T-helper 1 cell (primary cell): ENCODE measurements at regions not wholly inside any gene's neighbourhood (a gene's known extent, or its start where the extent isn't known, plus 50 kb on each side); places are given as distances from the start of the nearest gene placed in this dataset.
"Not testable (repeated sequence)": the region's sequence is repeated elsewhere in the genome, so short reads cannot be mapped to it uniquely, and the experiment has no call there.

Experiments used
- DNase-seq, 5 donors: peaks; one replicate each; pipeline ENCODE4 v3.0.0-alpha.2; 2012 to 2020

DNA sequence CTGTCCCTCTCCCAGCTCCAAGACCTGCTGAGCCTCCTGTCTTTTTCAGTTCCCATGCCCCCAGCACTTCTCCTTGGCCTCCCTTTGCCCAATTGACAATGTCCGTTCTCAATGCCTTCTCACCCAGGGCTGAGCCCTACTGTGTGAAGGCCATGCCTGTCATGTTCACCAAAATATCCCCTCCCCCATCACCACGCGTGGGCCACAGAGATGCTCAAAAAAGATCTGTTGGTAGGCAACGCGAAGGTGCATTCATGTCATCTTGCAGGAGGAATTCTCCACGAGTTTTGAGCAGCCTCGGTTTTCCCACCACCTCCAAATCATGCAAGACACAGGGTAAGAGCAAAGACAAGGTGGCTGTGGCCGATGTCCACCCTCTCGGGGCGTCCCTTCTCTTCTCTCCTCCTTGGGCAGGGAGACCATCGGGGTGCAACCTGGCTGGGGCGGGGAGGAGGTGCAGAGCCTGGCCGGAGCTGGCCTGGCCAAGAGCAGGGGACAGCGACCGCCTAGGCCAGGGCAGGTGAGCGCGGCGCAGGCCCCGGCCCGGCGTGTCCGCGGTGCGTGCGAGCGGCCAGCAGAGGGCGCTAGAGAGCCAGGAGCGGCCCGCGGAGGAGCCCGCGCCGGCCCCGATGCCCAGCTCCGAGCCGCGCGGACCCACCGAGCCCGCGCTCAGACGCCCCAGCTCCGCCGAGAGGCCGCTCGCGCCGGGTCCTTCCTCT, 56.3 kb upstream of the KRTAP5-11 start:
- peak; percentile 26 to 61 (median 39) for DNase-seq

DNA sequence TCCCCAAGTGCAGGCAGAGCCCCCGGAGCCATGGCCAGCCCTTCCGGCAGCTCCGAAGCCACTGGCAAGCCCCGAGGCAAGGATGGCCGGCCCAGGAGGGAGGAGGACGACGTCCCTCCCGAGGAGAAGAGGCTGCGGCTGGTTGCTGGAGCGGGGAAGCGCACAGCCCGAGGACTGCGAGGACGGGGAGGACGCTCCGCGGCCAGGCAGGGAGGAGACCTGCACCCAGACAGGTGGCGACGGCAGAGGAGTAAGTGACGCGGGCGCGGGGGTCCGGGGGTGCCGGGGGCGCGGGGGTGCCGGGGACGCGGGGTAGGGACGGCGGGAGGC, 56.8 kb upstream of the KRTAP5-11 start:
- DNase-seq: not testable (repeated sequence)

DNA sequence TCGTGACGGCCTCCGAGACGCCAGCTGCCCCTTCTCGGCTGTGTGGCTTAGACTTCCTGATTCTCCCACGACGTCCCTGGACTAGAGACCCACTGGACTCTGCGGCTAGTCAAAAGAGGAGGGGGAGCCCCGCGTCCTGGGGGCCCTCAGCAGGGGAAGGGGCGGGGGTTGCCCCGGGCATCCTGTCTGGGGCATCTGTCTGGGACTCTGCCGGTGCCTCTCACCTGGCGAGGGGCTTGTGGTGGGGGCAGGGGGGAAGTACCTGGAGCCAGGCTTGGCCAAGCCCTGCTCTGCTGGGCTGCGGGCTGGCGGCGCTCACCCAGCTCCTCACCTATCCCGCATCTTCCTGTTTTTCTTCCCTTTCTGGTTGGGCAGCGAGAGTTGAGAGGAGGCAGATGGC, 57.2 kb upstream of the KRTAP5-11 start:
- DNase-seq: not testable (repeated sequence)

DNA sequence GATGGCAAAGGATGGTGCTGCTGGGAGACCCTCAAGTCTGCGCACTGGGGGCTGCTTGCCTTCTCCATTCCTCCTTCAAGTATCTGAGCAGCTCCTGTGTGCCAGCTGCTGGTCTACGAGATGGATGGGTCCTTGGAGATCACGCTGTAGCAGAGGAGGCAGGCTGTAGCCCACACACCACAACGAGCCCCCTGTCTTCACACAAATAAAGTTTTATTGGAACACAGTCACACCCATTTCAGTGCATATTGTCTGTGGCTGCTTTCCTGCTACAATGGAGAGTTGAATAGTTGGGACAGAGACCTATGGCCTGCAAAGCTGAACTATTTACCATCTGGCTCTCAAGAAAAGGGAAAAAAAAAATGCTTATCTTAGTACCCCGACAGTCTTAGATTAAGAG, 64.4 kb upstream of the KRTAP5-11 start:
- DNase-seq: not testable (repeated sequence)

DNA sequence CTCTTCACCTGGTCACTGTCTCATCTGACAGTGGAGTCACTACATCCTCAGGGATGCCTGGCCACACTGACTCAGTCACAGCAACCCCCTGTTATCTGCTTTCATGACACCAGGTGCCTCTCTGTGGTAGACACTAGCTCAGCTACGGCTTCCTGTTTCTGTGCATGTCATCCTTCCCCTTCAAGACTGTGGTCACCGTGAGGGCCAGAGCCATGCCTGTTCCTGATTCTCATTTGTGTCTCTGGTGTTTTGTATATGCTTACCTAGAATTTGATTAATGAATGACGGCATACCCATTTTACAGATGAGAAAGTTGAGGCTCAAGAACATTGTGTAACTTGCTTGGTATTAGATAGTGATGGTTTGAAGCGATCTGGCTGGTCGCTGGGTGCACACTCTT, 70.3 kb upstream of the KRTAP5-11 start:
- not testable (repeated sequence) for DNase-seq

DNA sequence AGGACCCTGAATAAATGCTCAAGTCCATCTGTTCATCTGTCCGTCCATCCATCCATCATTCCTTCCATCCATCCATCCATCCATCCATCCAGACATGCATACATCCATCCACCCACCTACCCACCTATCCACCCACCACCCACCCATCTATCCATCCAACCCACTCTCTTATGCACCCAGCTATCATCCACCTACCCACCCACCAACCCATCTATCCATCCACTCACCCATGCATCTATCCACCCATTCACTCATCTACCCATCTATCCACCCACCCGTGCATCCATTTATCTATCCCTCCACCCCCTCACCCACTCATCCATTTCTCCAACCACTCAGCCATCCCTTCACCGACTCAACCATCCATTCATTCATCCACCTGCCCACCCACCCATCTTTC, 71.7 kb upstream of the KRTAP5-11 start:
- not testable (repeated sequence) for DNase-seq

DNA sequence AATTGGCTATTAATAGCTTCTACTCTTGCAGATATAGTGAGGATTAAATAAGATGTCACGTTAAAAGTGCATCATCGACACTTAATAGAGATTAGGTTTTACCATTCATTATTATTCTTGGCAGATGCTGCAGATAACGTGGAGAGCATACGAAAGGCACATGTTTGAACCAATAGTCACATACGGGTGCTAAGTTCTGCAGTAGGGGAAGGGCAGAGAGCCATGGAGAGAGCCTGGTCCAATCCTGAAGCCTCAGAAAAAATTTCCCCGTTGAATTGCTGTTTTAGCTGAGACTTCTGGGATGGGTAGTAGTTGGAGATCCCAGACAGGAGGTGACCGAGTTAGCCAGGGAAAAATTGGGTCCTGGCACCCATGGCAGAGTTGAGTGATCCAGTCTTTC, 72.4 kb upstream of the KRTAP5-11 start:
- not testable (repeated sequence) for DNase-seq

DNA sequence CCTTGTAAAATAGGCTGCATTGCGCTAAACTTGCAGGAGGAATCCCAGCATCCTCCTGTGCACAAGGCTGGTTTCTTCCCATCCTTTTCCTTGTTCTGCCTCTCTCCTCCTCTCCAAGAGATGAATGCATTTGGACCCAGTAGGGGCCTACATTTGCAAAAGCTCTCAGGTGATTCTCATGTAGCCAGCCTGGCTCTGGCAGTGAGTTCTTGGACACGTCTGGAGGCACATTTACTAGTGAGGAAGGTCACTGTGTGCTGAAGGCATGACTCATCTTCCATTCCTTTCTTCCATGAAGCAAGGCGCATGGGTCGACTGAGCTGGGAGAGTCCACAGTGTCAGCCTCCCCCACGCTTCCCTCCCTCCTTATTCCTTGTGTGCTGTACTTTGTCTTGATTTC, 73.8 kb upstream of the KRTAP5-11 start:
- DNase-seq: not testable (repeated sequence)

DNA sequence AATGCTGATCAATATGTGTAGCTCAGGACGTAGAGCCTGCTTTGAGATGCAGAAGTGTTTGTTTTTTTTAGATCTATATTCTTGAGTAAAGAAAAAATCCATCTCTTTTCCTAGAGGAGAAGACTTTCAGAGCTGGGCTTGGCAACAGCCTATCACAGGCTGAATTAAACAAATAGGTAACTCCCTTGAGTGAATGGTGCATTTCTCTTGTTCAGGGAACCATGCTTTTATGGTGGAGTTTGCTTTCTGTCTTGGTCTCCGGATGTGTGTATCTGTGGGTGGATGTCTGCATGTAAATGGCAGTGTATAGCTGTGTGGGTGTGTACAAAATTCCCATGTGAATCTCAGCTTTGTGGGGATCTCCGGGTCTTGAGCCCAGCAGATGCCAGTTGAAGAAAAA, 82.3 kb upstream of the KRTAP5-11 start:
- not testable (repeated sequence) for DNase-seq

DNA sequence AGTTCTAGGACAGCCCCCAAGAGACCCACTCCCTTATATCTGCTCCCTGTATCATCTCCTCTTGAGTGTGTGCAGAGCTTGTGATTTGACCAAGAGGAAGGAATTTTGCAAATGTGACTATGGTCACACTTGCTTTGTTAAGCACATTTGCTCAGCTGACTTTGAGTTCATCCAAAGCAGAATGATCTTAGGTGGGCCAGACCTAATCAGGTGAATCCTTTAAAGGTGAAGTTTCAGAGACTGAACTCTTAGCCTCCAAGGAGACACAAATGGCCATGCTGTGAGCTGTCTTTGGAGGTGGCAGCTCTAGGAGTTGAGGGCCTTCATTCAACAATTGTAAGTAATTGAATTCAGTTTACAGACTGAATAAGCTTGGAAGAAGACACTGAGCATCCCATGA, 115.4 kb upstream of the KRTAP5-11 start:
- DNase-seq: not testable (repeated sequence)

DNA sequence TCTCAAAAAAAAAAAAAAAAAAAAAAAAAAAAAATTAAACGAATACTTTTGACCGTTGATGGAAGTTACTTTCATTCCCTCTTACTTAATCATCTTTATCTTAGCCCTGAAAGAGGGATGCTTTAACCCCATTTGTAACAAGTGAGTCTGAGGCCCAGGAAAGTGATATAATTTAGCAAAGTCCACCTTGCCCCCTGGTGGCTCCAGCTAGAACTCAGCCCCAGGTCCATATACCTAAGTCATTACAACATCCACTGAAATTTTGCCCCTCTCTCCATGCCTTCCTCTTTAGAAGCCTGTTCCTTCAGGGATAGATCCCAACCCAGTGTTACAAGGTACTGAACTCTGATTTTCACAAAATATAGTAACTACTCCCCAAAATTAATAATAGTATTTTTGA, 116.3 kb upstream of the KRTAP5-11 start:
- DNase-seq: not testable (repeated sequence)

DNA sequence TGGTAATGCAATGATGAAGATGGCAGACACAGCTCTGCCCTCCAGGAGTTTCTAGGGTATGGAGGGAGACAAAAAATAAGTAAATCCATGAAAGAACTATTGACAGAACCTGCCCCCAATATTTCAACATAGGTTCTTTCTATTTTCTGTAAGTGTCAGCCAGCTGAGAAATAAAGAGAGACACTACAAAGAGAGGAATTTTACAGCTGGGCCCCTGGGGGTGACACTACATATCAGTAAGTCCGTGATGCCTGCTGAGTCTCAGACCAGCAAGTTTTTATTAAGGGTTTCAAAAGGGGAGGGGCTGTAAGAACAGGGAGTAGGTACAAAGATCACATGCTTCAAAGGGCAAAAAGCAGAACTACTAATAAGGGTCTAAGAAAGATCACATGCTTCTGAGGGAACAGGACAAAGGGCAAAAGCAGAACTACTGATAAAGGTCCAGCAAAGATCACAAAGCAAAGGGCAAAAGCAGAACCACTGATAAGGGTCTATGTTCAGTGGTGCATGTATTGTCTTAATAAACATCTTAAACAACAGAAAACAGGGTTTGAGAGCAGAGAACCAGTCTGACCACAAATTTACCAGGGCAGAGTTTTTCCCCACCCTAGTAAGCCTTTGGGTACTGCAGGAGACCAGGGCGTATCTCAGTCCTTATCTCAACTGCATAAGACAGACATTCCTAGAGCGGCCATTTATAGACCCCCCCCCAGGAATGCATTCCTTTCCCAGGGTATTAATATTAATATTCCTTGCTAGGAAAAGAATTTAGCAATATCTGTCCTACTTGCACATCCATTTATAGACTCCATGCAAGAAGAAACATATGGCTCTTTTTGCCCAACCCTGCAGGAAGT, 119.0 kb upstream of the KRTAP5-11 start:
- not testable (repeated sequence) for DNase-seq

DNA sequence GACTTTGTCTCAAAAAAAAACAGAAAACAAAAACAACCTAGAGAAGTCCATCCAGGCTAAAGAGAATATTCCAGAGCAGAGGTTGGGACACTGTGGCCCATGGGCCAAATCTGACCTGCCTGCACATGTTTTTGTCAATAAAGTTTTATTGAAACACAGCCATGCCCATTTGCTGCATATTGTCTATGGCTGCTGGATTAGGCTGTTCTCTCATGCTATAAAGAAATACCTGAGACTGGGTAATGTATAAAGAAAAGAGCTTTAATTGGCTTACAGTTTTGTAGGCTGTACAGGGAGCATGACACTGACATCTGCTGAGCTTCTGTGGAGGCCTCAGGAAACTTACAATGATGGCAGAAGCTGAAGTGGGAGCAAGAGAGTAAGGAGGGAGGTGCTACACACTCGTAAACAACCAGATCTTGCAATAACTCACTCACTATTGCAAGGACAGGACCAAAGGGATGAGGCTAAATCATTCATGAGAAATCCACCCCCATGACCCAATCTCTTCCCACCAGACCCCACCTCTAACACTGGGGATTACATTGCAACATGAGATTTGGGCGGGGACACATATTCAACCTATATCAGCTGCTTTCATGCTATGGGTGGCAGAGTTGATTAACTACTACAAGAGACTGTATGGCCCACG, 122.5 kb upstream of the KRTAP5-11 start:
- not testable (repeated sequence) for DNase-seq

DNA sequence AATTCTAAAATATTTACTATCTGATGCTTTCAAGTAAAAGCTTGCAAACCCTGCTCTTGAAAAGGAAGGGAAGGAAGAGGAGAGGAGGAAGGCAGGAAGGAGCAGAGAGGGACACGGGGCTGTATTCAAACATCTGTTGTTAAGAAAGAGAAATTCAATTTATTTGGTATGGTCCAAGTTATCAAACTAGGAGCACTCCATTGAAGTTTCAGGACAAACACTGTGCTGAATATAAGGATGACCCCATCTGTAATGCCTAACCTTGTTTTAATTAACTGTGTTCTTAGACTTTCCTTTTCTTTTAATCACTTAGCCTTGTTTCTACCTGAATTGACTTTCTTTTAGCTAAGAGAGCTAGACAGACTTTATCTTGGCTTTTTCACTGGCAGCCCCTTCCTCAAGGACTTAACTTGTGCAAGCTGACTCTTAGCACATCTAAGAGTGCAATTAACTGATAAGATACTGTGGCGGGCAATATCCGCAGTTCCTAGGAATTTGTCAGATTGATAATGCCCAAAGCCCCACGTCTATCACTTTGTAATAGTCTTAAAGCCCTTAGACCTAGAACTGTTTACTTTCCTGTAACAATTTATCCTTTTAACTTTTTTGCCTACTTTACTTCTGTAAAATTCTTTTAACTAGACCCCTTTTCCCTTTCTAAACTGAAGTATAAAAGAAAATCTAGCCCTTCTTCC, 123.2 kb upstream of the KRTAP5-11 start:
- not testable (repeated sequence) for DNase-seq

DNA sequence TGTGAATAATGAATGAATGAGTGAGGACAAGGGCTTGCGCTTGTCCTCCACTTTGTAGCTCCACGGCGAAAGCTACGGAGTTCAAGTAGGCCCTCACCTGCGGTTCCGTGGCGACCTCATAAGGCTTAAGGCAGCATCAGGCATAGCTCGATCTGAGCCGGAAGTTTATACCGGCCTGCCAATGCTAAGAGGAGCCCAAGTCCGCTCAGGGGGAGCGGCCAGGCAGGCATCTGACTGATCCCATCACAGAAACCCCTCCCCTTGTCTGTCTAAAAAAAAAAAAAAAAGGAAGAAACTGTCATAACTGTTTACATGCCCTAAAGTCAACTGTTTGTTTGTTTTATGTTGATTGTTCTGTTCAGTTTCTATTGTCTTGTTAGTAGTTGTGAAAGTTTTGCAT, 124.4 kb upstream of the KRTAP5-11 start:
- not testable (repeated sequence) for DNase-seq

DNA sequence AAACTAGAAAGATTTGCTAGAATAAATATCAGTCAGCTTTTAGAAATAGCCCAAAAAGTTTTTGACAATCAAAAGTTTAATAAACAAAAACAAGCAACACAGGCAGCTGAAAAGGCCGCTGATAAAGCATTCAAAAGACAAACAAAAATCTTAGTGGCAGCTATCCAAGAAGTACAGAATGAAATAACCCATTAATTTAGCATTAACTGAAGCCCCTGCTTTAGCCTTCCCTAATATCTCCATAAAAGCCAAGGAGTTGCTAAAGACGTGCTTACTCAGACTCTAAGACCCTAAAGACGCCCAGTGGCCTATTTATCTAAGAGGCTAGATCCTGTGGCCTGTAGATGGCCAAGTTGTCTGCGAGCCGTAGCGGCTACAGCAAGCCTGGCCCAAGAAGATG, 123.5 kb upstream of the DEFB108B start:
- DNase-seq: not testable (repeated sequence)

DNA sequence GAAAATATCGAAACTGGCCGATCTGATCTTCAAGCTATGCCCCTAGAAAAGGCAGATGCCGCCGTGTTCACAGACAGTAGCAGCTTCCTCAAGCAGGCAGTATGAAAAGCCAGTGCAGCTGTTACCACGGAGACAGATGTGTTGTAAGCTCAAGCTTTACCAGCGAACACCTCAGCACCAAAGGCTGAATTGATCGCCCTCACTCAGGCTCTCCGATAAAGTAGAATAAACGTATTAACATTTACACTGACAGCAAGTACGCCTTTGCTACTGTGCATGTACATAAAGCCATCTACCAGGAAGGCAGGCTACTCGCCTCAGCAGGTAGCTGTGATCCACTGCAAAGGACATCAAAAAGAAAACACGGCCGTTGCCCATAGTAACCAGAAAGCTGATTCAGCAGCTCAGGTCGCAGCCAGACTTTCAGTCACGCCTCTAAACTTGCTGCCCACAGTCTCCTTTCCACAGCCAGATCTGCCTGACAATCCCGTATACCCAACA, 122.8 kb upstream of the DEFB108B start:
- peak; percentile 12 to 47 (median 29) for DNase-seq

DNA sequence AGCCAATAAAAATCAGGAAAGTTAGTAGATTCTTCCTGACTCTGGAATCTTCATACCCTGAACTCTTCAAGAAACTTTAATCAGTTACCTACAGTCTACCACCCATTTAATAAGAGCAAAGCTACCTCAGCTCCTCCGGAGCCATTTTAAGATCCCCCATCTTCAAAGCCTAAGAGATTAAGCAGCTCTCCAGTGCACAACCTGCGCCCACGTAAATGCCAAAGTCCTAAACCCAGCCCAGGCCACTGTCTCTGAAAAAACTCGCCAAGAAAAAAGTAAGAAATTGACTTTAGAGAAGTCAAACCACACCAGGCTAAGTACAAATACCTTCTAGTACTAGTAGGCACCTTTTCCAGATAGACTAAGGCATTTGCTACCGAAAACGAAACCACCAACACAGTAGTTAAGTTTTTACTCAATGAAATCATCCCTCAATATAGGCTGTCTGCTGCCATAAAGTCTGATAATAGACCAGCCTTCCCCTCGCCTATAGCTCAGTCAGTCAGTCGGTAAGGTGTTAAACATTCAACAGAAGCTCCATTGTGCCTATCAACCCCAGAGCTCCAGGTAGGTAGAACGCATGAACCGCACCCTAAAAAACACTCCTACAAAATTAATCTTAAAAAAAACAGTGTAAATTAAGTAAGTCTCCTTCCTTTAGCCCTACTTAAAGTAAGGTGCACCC, 122.2 kb upstream of the DEFB108B start:
- DNase-seq: peak in 1 of 5 donors; percentile 4

DNA sequence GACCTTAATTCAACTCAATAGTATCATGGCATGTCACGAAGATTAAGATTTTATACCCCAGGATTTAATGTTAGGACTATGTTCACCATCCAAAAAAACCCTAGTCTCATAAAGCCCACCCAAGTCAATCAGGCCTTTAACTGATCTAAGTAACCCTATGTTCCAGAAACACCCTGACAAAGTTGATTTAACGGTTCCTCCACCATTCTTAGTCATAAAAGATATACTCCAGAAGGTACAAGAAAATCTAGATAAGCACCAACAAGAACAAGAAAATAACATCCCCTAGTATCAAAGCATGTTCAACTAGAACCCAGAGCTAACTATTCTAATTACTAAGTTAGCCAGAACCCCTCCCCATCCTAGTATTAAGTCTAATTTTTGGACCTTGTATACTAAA, 120.7 kb upstream of the DEFB108B start:
- not testable (repeated sequence) for DNase-seq

DNA sequence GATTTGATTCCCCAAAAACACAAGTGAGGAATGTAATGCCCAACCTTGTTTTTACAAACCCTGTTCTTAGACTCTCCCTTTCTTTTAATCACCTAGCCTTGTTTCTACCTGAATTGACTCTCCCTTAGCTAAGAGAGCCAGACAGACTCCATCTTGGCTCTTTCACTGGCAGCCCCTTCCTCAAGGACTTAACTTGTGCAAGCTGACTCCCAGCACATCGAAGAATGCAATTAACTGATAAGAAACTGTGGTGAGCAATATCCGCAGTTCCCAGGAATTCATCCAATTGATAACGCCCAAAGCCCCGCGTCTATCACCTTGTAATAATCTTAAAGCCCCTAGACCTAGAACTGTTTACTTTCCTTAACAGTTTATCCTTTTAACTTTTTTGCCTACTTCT, 120.2 kb upstream of the DEFB108B start:
- not testable (repeated sequence) for DNase-seq

DNA sequence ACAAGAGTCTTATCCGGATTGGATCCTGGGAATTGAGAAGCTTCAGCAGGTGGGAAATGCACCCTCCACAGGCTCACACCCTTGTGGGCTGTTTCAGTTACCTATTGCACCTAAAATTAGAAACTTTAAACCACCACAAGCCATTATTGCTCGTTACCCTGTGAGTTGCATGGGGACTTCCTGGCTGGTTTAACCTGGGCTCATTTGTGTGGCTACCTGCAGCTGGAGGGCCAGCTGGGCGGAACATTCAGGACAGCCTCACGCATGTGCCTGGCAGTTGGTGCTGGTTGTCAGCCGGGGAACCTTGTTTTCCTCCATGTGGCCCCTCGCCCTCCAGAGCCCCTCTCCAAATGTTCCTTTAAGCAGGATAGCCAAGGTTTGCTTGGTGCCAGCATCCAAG, 118.5 kb upstream of the DEFB108B start:
- DNase-seq: not testable (repeated sequence)

DNA sequence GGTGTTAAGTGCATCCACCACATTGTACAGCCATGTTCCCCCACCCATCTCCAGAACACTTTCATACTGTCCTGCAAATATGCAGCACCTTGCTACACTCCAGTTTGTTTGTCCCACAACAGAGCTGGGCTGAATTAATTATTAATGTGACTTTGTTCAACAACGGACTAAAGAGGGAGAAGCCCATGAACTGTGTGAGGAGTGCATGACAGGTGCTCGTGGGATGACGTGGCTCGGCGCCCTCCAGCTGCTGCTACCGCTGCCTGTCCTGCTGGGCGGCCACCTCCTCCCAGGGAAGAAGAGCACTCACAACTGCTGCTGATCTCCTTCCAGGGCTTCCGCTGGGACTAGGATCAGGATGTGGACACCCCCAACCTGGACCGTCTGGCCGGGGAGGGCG, 111.2 kb upstream of the DEFB108B start:
- not testable (repeated sequence) for DNase-seq
